MM.1S (cell line): ENCODE measurements at regions not wholly inside any gene's neighbourhood (a gene's known extent, or its start where the extent isn't known, plus 50 kb on each side); places are given as distances from the start of the nearest gene placed in this dataset.

Source experiments
- DNase-seq: peaks from one replicate; pipeline ENCODE4 v3.0.0-alpha.2; 2015
- H2AFZ ChIP-seq: fragments of 300-600 bp; sonication (generic); 2 replicates; pipeline ENCODE4 v1.6.0; 2016; ENCODE audit warnings: antibody characterized with exemption, low read length
- H3F3A ChIP-seq: fragments of 300-600 bp; sonication (generic); 2 replicates; pipeline ENCODE4 v1.6.1; 2016; ENCODE audit warnings: mild to moderate bottlenecking, antibody characterized with exemption, low read length, moderate library complexity, mixed read lengths; ENCODE audit not compliant: insufficient read depth
- H3K27ac ChIP-seq: fragments of 300-600 bp; sonication (generic); 2 replicates; pipeline ENCODE4 v1.5.1; 2016; ENCODE audit warnings: mild to moderate bottlenecking, low read length
- H3K27me3 ChIP-seq: fragments of 300-600 bp; sonication (generic); replicated peaks from 2 replicates; pipeline ENCODE4 v1.6.0; 2016; ENCODE audit warnings: low read length; ENCODE audit not compliant: insufficient read depth
- H3K36me3 ChIP-seq: fragments of 300-600 bp; sonication (generic); replicated peaks from 2 replicates; pipeline ENCODE4 v1.6.1; 2016; ENCODE audit warnings: mild to moderate bottlenecking, low read length, mixed read lengths; ENCODE audit not compliant: insufficient read depth
- H3K4me1 ChIP-seq: fragments of 300-600 bp; sonication (generic); 2 replicates; pipeline ENCODE4 v1.6.1; 2016; ENCODE audit warnings: low read length, mixed read lengths
- H3K4me2 ChIP-seq: fragments of 300-600 bp; sonication (generic); 2 replicates; pipeline ENCODE4 v1.6.0; 2016; ENCODE audit warnings: low read depth, low read length
- H3K4me3 ChIP-seq: fragments of 300-600 bp; sonication (generic); 2 replicates; pipeline ENCODE4 v1.5.1; 2016; ENCODE audit warnings: low read length, mixed read lengths
- H3K79me2 ChIP-seq: fragments of 300-600 bp; sonication (generic); 2 replicates; pipeline ENCODE4 v1.6.1; 2016; ENCODE audit warnings: mixed run types, low read length, mixed read lengths
- H3K9ac ChIP-seq: fragments of 300-600 bp; sonication (generic); 2 replicates; pipeline ENCODE4 v1.6.1; 2016; ENCODE audit warnings: low read length, mixed read lengths
- H3K9me2 ChIP-seq: fragments of 300-600 bp; sonication (generic); replicated peaks from 2 replicates; pipeline ENCODE4 v1.6.1; 2016; ENCODE audit warnings: mild to moderate bottlenecking, low read length, mixed read lengths; ENCODE audit not compliant: insufficient read depth
- H3K9me3 ChIP-seq: fragments of 300-600 bp; sonication (generic); replicated peaks from 2 replicates; pipeline ENCODE4 v1.6.1; 2016; ENCODE audit warnings: mild to moderate bottlenecking, low read length, mixed read lengths; ENCODE audit not compliant: insufficient read depth
- H4K20me1 ChIP-seq: fragments of 300-600 bp; sonication (generic); 2 replicates; pipeline ENCODE4 v1.6.1; 2016; ENCODE audit warnings: mild to moderate bottlenecking, low read length, moderate library complexity, mixed read lengths; ENCODE audit not compliant: insufficient read depth
- EZH2 ChIP-seq: fragments of 300-600 bp; sonication (generic); optimal IDR thresholded peaks from 2 replicates; pipeline ENCODE3; 2017; ENCODE audit warnings: low read depth, mild to moderate bottlenecking, antibody characterized with exemption, low read length, mixed read lengths
- EZH2phosphoT487 ChIP-seq: fragments of 300-600 bp; sonication (generic); IDR thresholded peaks from 2 replicates; pipeline ENCODE4 v1.6.1; 2018; ENCODE audit warnings: antibody characterized with exemption, low read length
- TF ChIP-seq, protein P1 (sequence below): fragments of 300-600 bp; sonication (generic); IDR thresholded peaks from 2 replicates; pipeline ENCODE4 v1.5.1; 2016; ENCODE audit warnings: antibody characterized with exemption, low read length, mixed read lengths

DNA sequence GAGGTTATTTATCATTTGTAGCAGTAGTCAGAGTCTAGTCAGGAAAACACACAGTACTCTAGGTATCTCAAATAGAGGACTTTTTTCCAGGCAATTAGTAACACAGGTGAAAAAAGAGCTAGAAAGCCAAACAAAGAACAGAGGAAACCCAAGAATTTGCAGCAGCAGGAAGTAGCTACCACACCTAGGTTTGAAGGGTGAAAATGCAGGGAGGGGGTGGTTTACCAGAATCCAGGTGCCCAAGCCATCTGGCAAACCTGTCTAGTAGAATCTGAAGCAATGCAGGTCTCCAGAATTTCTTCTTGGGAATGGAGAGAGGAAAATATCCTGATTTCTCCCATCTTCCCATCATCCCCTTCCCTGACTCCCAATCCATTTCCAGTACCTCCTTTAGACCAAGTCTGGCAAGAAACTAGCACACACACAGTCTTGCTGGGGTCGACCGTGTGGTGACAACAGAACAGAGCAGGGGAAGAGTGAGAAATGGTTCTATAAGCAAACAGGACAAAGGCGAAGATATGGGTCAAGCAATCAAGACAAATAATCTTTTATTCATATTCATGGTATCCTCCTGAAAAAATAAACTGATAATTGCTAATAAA lies 231.9 kb upstream of the MMADHC start:
- no peaks in the 10 kb centered on the region for H3F3A ChIP-seq
- H3K36me3 ChIP-seq, result no peaks in the 10 kb centered on the region
- no peak overlapping the region for H2AFZ ChIP-seq
- peak; percentile 61 for DNase-seq
- no peaks in the 10 kb centered on the region for H3K9me3 ChIP-seq
- no peaks in the 10 kb centered on the region for H3K79me2 ChIP-seq
- H3K9ac ChIP-seq, result no peak overlapping the region
- no peaks in the 10 kb centered on the region for H4K20me1 ChIP-seq
- no peak overlapping the region for H3K4me3 ChIP-seq
- peaks cover 21% of the 10 kb centered on the region for H3K4me1 ChIP-seq
- 0 out of 2 replicates have a peak overlapping the region, but pooled peaks have one; percentile 17 for H3K4me2 ChIP-seq
- TF ChIP-seq EZH2 (no peak), EZH2phosphoT487 (no peak)
- TF ChIP-seq, protein P1, sequence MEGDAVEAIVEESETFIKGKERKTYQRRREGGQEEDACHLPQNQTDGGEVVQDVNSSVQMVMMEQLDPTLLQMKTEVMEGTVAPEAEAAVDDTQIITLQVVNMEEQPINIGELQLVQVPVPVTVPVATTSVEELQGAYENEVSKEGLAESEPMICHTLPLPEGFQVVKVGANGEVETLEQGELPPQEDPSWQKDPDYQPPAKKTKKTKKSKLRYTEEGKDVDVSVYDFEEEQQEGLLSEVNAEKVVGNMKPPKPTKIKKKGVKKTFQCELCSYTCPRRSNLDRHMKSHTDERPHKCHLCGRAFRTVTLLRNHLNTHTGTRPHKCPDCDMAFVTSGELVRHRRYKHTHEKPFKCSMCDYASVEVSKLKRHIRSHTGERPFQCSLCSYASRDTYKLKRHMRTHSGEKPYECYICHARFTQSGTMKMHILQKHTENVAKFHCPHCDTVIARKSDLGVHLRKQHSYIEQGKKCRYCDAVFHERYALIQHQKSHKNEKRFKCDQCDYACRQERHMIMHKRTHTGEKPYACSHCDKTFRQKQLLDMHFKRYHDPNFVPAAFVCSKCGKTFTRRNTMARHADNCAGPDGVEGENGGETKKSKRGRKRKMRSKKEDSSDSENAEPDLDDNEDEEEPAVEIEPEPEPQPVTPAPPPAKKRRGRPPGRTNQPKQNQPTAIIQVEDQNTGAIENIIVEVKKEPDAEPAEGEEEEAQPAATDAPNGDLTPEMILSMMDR, result no peak
- no peaks in the 10 kb centered on the region for H3K9me2 ChIP-seq
- no peaks in the 10 kb centered on the region for H3K27me3 ChIP-seq
- peak overlapping the region; percentile 30; the same call in 1 of the 2 replicates for H3K27ac ChIP-seq

DNA sequence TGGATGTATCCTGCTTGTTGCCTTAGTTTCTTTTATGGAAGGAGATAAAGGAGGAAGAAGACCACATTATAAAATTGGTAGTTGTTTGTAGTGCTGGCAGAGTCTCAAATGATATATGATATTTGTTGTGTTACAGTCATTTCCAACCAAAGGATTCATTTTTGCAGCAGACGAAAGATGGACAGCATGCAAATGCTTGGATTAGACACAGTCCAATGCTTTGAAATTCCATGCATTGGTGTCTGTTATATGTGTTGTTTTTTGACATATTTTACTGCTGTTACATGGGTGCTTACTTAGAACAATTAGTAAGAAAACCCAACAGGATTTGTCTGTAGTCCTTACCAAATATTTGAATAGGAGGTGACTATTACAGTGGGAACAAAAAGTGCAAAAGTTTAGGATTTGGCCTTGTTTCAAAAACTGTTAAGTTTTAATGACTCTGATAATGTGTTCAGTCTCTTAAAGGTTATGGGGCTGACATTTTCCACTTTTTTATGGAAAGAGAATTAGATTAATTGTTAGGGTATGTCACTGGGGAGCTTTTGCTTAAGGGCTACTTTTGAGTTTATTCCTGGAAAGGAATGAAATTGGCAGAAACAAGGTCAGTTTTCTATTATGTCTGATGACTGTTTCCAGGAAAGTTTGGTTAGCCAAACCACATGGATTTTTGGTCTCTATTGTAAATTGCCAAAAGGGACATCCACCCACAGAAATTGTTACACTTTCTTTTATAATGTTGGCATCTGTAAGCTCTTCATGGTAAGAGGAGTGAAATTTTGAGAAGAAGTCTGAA lies 229.4 kb upstream of the MMADHC start:
- Histone ChIP-seq H3K27ac (no peak overlapping the region), H3K9ac (no peak overlapping the region)

DNA sequence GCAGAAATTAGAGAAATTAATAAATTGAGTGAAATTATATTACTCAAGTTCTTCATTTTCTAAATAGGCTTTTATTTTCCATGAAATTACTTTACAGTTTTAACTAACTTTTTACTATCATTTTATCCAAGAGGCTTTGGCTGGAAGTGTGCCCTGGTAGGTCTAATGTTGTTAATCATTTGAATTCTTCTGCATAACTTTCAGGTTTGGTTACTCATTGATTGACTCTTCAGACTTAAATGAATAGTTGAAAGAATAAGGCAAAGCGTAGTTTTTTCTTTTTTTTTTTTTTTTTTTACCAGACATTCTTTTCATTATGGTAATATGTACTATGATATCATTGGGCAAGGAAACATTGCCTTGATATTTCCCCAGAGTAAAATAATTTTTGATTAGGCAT lies 228.4 kb upstream of the MMADHC start:
- Histone ChIP-seq H2AFZ (no peak overlapping the region), H3K4me2 (no peak overlapping the region), H3K27ac (no peak overlapping the region), H3F3A (no peaks in the 10 kb centered on the region), H3K9me2 (no peaks in the 10 kb centered on the region), H4K20me1 (no peaks in the 10 kb centered on the region), H3K4me3 (no peak overlapping the region), H3K9me3 (no peaks in the 10 kb centered on the region), H3K9ac (no peak overlapping the region), H3K4me1 (peaks cover 21% of the 10 kb centered on the region), H3K79me2 (no peaks in the 10 kb centered on the region), H3K27me3 (no peaks in the 10 kb centered on the region), H3K36me3 (no peaks in the 10 kb centered on the region)
- TF ChIP-seq EZH2 (no peak), EZH2phosphoT487 (no peak)
- TF ChIP-seq, protein P1, result no peak
- DNase-seq, result no peak

More for the DNA sequence above, 229.4 kb upstream of the MMADHC start:
- no peaks in the 10 kb centered on the region for H3K36me3 ChIP-seq
- no peaks in the 10 kb centered on the region for H3K9me3 ChIP-seq
- no peaks in the 10 kb centered on the region for H3K27me3 ChIP-seq
- H3K4me1 ChIP-seq, result peaks cover 21% of the 10 kb centered on the region
- no peak overlapping the region for H3K4me2 ChIP-seq
- no peak overlapping the region for H3K4me3 ChIP-seq
- H3F3A ChIP-seq, result no peaks in the 10 kb centered on the region
- H3K9me2 ChIP-seq, result no peaks in the 10 kb centered on the region
- DNase-seq, result no peak
- TF ChIP-seq, protein P1, result no peak
- no peak for TF ChIP-seq EZH2
- TF ChIP-seq EZH2phosphoT487, result no peak
- no peaks in the 10 kb centered on the region for H4K20me1 ChIP-seq
- H3K79me2 ChIP-seq, result no peaks in the 10 kb centered on the region
- no peak overlapping the region for H2AFZ ChIP-seq
